Hepatocyte (in vitro differentiated cells): ENCODE measurements at regions not wholly inside any gene's neighbourhood (a gene's known extent, or its start where the extent isn't known, plus 50 kb on each side); places are given as distances from the start of the nearest gene placed in this dataset.

Experiments used
- EZH2 ChIP-seq: fragments of 200-600 bp; sonication (generic); IDR thresholded peaks from 2 replicates; pipeline ENCODE4 v1.6.1; 2016; ENCODE audit warnings: antibody characterized with exemption, mild to moderate bottlenecking, borderline replicate concordance
- EZH2phosphoT487 ChIP-seq: fragments of 200-600 bp; sonication (generic); IDR thresholded peaks from one replicate; pipeline ENCODE4 v1.6.1; 2018; ENCODE audit warnings: antibody characterized with exemption, mild to moderate bottlenecking, low read depth, moderate library complexity; ENCODE audit not compliant: unreplicated experiment, severe bottlenecking
- TF ChIP-seq, protein P1 (sequence below): fragments of 200-600 bp; sonication (generic); IDR thresholded peaks from 2 replicates; pipeline ENCODE4 v1.5.1; 2016; ENCODE audit warnings: antibody characterized with exemption, mild to moderate bottlenecking; ENCODE audit not compliant: poor library complexity

DNA sequence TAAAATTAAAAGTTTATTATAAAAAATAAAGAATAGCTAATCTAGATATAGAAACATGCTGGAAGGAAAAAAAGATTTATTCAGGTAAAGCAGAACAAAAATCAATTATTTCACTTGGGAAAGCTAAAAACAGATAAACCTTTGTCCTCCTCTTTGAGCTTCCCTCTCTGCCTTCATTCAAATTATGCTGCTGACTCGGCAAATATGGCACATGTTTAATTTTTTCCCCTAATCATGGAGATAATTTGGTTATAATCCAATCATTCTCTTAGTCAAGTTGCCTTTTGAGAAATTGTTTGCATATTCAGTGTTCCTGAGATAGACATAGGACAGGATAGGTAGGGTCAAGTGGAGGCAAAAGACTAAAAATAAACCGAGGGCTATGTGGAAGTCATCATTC is 556.8 kb upstream of the PTCHD4 start:
- TF ChIP-seq, protein P1, sequence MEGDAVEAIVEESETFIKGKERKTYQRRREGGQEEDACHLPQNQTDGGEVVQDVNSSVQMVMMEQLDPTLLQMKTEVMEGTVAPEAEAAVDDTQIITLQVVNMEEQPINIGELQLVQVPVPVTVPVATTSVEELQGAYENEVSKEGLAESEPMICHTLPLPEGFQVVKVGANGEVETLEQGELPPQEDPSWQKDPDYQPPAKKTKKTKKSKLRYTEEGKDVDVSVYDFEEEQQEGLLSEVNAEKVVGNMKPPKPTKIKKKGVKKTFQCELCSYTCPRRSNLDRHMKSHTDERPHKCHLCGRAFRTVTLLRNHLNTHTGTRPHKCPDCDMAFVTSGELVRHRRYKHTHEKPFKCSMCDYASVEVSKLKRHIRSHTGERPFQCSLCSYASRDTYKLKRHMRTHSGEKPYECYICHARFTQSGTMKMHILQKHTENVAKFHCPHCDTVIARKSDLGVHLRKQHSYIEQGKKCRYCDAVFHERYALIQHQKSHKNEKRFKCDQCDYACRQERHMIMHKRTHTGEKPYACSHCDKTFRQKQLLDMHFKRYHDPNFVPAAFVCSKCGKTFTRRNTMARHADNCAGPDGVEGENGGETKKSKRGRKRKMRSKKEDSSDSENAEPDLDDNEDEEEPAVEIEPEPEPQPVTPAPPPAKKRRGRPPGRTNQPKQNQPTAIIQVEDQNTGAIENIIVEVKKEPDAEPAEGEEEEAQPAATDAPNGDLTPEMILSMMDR = no peak
- no peak for TF ChIP-seq EZH2phosphoT487
- no peak for TF ChIP-seq EZH2
